AML-193 (cell line): ENCODE measurements at regions not wholly inside any gene's neighbourhood (a gene's known extent, or its start where the extent isn't known, plus 50 kb on each side); places are given as distances from the start of the nearest gene placed in this dataset.
"Not testable (repeated sequence)": the region's sequence is repeated elsewhere in the genome, so short reads cannot be mapped to it uniquely, and the experiment has no call there.

ENCODE experiments used
- DNase-seq, 2 experiments: peaks; one replicate each; lab custom pipeline; 2025; lab: John Stamatoyannopoulos, UW

DNA sequence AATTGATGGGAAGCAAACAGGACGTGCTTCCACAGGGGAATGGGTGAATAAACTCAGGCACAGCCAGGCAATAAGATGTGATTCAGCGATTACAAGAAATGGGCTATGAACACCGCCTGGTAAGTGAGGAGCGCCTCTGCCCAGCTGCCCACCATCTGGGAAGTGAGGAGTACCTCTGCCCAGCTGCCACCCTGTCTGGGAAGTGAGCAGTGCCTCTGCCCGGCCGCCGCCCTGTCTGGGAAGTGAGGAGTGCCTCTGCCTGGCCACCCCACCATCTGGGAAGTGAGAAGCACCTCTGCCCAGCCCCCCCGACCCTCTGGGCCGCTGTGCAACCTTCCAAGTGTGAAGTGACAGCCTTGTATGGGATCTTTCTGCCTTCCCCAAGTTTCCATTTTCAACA lies 73.2 kb upstream of the PRR5 start:
- no peak for DNase-seq

DNA sequence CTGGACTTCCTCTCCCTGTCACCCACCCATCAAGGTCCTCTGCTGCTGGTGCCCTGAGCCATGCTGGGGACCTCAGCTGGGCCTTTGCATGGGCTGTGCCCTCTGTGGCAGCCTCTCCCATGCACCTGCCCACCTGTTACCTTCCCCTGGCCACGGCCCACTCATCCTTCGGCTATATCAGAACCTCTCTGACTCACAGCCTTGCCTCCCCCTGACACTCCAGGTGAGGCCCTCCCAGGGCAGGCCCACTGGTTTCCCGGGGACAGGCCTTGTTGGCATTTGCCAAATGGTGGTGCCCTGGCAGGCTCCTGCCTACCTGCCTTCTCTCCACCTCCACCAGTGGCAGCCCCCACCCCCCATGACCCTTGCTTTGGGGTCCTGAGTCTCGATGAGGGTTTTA lies 73.7 kb upstream of the PRR5 start:
- no peak for DNase-seq

DNA sequence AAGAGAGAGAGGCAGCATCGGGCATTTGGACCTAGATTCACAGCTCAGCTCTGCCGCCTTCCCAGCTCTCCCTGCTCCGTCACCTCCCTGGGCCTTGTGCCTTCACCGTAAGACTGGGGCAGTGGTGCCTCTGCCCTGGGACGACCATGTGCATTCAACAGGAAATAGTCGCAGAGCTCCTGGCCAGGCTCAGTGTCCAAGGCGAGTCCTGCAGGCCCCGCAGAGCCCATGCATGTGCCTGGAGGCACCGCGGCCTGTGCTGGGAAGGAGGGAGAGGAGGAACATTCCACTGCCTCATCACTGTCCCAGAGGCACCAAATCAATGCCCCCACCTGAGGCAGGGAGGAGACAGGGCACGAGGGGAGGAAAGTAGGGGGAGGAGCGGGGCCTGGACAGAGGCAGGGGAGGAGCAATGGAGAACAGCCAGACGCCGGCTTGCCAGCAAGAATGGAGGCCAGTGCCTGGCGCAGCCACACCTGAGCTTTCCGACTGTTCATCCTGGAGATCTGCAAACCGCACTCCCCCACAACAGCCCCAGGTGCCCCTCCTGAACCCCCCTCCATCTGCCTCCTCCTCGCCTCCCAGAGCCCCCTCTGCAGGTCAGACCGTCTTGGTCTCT lies 74.4 kb upstream of the PRR5 start:
- DNase-seq, result no peak

DNA sequence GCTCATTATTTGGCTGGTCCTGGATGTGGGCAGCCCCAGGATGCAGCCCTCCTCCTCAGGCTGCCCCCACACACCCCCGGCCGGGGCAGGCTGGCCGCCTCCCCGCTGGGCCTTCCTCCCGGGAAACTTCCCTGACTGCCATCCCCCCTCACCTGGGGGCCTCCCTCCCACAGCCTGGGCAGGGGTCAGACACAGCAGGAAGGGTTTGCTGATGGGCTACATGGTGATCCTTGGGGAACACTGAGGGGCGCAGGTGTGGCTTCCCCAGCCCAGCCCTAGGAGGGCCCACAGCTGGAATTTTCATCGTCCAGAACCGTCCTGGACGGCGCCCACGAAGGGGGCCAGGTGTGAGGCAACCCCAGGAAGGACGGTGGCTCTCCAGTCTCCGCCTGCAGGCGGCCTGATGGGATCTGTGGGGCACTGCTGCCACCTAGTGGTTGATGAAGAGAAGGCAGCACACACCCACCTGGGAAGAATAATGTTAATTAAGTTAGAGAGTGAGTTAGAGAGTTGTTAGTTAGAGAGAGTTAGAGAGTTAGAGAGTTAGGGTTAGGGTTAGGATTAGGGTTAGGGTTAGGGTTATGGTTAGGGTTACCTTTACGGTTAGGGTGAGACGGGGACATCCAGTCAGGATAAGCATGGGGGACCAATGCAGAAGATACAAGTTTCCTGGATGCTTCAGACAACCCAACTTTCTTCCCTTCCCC lies 75.9 kb upstream of the PRR5 start:
- DNase-seq, result peak; percentile 54 to 56

DNA sequence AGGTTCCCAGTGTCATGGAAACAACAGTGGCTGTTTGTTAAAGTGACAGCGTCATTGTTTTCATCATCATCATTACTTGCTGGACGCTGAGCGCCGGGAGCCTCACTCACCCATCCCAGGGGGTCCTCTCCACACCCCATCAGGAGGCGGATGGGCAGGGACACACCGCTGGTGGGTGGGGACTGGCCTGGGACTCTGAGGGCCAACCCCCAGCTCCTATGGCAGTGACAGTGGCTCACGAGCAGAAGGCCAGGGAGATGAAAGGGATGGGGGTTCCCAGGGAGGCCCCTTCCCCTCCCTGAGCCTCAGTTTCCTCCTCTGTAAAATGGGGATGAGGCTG lies 76.6 kb upstream of the PRR5 start:
- no peak for DNase-seq

DNA sequence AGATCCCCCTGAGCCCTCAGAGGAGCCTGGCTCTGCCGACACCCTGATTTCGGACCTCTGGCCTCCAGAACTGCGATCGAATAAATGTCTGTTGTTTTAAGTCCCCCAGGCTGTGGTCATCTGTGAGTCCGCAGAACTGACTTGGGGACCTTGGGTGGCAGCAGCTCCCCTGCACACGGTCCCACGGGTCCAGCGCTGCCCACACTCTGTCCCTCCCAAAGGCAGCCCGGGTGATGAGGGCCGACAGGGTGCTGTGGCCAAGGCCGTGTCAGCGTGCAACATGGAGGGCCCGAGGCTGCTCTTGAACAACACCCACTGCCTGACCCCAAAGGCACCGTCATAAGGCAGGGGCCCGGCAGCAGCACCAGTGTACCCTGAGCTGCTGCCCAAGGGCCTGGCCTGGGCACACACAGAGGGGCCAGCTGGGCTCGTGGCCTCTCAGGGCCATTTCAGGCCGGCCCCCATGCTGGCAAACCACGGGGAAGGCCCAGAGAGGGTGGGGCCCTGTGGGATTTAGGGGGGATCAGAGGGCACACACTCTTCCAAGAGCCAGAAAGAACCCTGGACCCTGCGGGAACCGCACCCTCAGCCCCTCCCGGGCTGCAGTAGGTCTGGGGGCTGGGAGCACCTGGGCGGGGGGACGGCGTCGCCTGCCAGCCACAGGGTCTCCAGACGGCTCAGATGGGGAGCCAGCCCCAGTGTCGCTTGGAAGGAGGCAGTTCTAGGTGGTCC lies 77.1 kb upstream of the PRR5 start:
- no peak for DNase-seq

DNA sequence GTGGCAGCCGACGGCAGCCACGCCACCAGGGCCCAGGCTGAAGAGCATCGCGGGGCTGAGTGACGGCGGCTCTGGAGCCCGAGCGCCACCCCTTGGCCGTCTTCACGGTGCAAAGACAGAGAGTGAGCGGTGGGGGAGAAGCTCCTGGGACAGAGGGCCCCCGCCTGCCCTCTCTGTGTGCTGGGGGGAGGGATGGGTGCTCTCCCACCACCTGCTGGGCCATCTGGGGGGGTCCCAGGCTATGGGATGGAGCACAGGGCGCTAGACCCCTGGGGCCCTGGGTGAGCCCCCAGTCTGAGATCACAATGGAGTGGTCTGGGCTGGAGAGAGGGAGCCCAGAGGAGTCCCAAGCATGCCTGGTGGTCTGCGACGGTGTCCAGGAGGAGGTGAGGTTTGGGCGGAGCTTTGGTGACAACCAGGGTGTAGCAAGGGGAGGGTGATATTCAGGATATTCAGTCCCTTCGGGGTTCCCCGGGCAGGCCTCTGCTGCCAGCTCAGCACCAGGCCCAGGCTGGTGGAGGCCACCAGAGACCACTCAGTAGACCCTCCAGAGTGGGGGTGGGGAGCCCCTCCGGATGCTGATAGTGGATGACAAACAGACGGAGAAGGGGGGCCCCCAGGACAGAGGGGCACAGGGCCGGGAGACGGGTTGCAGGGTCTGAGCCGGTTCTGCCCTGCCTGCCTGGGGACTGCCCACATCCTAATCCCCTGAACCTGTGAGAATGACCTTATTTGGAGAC lies 78.1 kb upstream of the PRR5 start:
- DNase-seq, result no peak

DNA sequence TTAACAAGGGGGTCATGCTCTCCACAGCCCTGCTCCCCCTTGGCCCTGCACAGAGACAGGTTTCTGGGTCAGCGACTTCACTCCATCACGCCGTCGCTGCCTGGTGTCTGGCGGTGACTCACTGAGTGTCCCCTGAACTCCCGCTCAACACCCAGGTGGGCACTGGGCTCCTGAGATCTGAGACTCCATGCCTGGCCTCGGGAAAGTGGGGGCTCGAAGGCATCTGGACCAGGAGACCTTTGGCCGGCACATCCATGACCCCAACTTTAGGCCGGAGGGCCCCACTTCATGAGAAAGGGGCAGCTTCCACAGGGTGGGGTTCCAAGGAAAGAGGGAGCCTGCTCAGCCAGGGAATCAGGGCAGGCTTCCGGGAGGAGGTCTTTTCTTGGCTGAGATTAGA lies 79.3 kb upstream of the PRR5 start:
- DNase-seq, result no peak

DNA sequence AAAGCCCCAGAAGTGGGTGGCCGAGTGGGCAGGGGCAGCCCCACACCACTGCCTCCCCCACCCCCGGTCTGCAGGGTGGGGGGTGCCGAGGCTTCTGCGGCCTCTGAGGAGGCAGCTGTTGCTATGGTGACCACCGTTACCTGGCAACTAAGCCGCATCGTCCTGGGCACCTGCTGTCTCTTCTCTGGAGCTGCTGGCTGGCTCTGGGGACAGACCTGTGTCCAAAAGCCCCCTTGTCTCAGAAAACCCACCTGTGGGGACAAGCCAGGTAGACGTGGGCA lies 79.9 kb upstream of the PRR5 start:
- DNase-seq, result no peak

DNA sequence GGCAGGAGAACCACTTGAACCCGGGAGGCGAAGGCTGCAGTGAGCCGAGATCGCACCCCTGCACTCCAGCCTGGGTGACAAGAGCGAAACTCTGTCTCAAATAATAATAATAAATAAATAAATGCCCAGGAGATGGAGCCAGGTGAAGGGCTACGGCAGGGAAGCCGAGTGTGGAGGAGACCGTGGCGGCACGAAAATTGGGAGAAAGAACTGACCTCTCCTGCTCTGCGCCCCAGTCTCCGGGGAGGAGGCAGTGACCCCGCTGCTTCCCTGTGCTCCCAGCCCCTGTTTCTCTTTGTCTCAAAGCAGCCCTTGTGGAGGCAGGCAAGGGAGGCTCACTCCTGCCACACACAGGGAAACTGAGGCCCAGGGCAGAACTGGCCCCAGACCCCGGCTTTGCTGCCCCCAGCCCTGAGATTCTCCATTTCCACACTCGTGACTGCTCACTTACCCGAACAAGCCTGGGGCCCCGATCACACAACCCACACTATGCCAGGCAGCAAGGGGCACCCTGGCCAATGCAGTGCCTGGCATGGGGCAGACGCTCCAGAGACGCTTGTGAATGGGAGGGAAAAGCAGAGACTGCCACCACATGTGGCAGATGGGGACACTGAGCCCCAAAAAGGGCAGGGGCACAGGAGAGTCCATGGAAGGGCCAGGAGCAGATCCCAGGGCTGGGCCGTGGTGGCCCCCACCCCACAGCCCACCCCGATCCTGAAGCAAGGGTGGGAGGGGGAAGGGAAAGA lies 80.4 kb upstream of the PRR5 start:
- DNase-seq, result no peak

DNA sequence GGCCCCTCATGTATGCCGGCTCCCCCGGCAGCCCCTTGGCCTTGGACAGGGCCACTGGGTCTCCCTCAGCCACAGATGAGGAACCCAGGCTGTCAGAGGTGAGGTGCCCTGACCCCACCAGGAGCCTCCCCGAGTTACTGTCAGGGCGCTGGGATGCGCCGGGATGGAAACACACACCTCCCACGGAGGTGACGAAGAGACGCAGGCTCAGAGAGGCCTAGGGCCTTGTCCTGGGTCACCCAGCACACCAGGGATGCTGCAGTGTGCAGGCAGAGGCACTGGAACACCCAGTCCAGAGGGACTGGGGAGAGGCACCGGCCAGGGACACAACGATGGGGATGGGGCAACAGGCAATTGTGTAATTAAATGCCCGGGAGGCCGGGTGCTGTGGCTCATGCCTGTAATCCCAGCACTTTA lies 81.2 kb upstream of the PRR5 start:
- DNase-seq, result no peak

DNA sequence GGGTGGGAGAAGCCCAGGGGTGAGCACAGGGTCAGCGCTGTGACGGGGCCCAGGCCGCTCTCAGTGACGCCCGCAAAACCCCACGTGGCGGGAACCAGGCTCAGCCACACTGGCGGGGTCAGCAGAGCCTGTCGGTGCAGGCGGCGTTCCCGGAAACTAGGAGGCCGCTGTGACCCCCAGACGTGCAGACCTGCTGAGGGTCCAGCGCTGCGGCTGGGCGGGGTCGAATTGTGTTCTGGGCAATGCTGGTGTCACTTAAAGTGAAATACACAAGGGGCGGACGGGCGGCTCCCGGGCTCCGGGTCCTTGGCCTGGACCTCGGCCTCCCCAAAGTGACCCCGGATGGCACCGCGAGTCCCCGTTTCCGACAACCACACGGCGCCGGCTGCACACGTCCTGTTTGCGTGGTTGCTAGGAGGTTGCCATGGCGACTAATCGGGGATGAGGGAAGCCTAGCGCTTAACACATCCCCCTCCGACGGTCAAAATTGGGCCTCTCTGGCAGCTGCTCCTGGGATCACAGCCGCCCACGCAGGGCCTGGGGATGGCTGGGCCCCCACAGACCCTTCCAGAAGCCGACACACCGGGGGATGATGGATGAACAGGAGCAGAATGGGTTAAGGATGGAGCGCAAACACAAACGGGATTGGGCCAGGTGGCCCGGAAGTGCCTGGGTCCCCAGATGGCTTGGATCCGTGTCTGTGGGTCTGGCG lies 81.7 kb upstream of the PRR5 start:
- DNase-seq, result no peak

DNA sequence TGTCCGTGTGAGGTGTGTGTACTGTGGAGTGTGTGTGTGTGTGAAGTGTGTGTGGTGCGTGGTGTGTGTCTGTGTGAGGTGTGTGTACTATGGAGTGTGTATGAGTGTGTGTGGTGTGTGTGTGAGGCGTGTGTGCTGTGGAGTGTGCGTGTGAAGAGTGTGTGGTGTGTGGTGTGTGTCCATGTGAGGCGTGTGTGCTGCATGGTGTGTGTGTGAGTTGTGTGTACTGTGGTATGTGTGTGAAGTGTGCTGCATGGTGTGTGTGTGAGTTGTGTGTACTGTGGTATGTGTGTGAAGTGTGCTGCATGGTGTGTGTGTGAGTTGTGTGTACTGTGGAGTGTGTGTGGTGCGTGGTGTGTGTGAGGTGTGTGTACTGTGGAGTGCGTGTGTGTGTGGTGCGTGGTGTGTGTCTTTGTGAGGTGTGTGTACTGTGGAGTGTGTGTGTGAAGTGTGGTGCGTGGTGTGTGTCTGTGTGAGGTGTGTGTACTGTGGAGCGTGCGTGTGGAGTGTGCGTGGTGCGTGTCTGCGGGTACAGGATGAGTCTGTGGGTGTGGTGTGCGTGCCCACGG lies 82.4 kb upstream of the PRR5 start:
- DNase-seq, result not testable (repeated sequence)

DNA sequence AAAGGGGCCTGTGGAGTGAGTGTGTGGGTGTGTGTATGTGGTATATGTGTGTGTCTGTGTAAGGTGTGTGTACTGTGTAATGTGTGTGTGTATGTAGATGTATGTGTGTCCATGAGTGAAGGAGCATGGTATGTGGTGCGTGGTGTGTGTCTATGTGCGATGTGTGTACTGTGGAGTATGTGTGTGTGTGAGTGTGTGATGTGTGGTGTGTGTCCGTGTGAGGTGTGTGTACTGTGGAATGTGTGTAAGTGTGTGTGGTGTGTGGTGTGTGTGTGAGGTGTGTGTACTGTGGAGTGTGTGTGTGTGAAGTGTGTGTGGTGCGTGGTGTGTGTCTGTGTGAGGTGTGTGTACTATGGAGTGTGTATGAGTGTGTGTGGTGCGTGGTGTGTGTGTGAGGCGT lies 83.1 kb upstream of the PRR5 start:
- not testable (repeated sequence) for DNase-seq

DNA sequence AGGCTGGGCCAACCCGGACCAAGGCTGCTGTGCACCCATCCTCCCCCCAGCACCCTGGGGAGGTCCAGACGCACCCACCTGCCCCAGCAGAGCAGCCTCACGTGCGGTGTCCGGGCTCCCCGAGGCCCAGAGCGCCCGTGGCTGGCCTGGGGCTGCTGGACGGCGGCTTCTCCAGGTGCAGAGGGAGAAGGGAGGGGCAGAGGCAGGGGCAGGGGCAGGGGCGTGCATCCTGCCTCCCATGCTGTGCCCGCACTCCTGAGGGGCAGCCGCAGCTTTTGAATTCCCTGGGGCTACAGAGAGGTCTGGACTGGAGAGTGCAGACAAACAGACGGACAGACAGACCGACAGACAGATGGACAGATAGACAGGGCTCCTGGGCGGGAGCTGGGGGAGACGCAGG lies 83.6 kb upstream of the PRR5 start:
- no peak for DNase-seq

DNA sequence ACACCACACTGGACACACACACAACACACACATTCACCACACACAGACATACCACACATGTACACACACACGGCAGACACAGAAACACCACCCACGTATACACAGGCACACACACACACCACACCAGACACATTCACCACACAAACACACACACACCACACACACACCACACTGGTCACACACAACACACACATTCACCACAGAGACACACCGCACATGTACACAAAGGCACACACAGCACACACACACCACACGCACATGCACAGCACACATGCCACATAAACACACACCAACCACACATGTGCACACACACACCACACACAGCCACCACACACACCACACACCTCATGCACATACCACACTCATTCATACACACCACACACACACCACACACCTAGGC lies 84.2 kb upstream of the PRR5 start:
- DNase-seq, result no peak

DNA sequence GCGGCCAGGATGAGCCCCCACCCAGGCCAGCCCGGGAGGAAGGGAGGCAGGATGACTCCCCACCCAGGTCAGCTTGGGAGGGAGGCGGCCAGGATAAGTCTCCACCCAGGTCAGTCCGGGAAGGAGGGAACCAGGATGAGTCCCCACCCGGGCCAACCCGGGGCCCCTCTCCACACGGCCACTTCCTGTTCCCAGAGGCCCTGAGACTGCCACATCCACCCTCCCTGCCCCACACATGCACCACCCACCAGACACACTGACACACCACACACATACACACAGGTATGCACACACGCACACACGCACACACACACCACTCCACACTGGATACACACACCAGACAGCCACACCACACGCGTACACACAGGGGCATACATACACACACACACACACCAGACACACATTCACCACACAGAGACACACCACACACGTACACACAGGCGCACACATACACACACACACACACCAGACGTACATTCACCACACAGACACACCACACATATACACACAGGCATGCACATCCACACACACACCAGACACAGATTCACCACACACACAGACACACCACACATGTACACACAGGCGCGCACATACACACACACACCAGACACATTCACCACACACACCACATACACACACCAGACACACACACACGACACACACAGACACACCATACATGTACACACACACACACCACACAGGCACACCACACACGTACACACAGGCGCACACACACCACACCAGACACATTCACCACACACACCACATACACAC lies 84.9 kb upstream of the PRR5 start:
- no peak for DNase-seq

DNA sequence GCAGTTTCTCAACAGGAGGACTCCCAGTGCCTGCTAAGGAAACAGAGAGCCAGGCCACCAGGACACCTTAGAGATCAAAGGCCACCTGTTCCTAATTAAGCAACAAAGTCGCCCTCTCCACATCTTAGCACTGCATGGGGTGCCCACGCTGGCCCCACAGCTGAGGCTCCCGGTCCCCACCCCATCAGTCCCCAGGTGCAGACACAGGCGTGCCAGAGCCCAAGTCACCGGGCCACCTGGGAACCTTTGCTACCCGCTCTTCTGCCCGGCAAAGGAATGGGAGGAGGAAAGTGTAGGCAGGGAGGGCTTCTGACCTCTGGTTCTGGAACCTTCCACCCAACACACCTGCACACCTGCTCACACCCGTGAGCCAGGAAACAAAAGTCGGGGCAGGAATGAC lies 85.5 kb upstream of the PRR5 start:
- DNase-seq, result no peak

DNA sequence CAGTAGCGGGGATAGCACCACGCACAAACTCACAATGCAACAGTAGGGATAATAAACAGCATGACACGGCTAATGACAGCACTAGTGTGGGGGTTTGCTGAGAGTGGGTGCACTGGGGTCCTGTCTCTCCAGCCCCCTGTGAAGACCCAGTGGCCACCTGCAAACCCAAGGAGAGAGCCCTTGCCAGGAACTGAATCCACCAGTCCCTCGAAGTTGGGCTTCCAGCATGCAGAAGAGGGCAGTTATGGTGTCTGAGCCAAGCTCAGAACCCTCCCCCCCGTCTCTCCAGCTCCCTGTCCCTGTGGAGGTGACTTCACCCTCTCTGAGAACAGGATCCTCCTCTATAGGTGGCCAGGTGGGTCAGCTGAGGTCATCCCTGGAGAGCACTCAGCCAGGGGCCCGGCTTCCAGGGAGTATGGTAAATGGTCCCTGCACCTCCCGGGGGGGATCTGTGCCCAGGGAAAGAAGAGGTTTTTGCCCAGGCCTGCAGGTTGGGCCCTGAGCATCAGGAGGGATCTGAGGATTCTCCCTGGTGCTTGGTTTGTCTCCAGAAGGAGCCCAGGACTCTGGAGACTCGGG lies 86.3 kb upstream of the PRR5 start:
- no peak for DNase-seq

DNA sequence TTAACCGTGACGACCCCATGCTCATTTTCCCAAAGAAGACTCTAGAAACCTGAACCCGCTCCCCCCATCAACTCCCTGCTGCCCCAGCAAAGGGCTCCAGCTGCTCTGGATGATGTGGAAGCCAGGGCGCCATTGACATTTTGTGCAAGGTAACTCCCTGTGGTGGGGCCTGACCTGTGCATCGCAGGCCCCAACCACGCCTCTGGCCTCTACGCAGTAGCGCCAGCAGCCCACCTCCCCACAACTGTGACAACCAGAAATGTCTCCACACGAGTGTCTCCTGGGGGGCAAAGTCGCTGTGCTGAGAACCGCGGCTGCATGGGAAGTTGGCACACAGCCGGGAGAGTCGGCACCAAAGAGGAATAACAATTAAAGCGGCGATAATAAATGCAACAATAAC lies 86.9 kb upstream of the PRR5 start:
- DNase-seq, result no peak
